Liver (tissue), 8 donors: ENCODE measurements at regions not wholly inside any gene's neighbourhood (a gene's known extent, or its start where the extent isn't known, plus 50 kb on each side); places are given as distances from the start of the nearest gene placed in this dataset.

Source experiments
- DNase-seq: peaks from one replicate; pipeline ENCODE4 v3.0.0-alpha.2; 2017; ENCODE audit warnings: low spot score
- H3K27ac ChIP-seq, 2 donors: one replicate each; pipeline ENCODE4 v1.7.0; 2013; ENCODE audit warnings: inconsistent platforms in 2 of 2, low read length in 2 of 2, control low read depth in 1 of 2, low read depth in 1 of 2, mild to moderate bottlenecking in 1 of 2
- H3K27me3 ChIP-seq, 4 donors: one replicate each; pipeline versions ENCODE4 v1.6.1 to v1.7.0; 2013; ENCODE audit warnings: low read length in 3 of 4, inconsistent platforms in 1 of 4, mild to moderate bottlenecking in 1 of 4, moderate library complexity in 1 of 4; ENCODE audit not compliant: control insufficient read depth in 4 of 4, insufficient read depth in 4 of 4
- H3K36me3 ChIP-seq, 4 donors: one replicate each; pipeline versions ENCODE4 v1.6.1 to v1.7.0; 2013; ENCODE audit warnings: low read length in 3 of 4, mild to moderate bottlenecking in 3 of 4, low read depth in 1 of 4, moderate library complexity in 1 of 4; ENCODE audit not compliant: control insufficient read depth in 4 of 4, insufficient read depth in 3 of 4
- H3K4me1 ChIP-seq, 4 donors: one replicate each; pipeline versions ENCODE4 v1.6.1 to v1.7.0; 2013; ENCODE audit warnings: low read length in 3 of 4, mild to moderate bottlenecking in 3 of 4, moderate library complexity in 1 of 4; ENCODE audit not compliant: control insufficient read depth in 4 of 4, insufficient read depth in 4 of 4
- H3K4me3 ChIP-seq, 3 donors: one replicate each; pipeline versions ENCODE4 v1.6.1 to v1.7.0; 2013; ENCODE audit warnings: low read length in 3 of 3, control low read depth in 1 of 3, low read depth in 1 of 3, mild to moderate bottlenecking in 1 of 3
- H3K9ac ChIP-seq, 2 donors: one replicate each; pipeline ENCODE4 v1.7.0; 2013; ENCODE audit warnings: low read length in 2 of 2, mild to moderate bottlenecking in 2 of 2, moderate library complexity in 2 of 2, control low read depth in 1 of 2, low read depth in 1 of 2
- H3K9me3 ChIP-seq, 4 donors: one replicate each; pipeline versions ENCODE4 v1.6.1 to v1.7.0; 2013; ENCODE audit warnings: low read length in 3 of 4; ENCODE audit not compliant: control insufficient read depth in 4 of 4
- CTCF ChIP-seq: fragments of 150-350 bp; IDR thresholded peaks from 2 replicates; pipeline ENCODE4 v1.5.1; 2017; ENCODE audit warnings: improper control_type of control experiment, low read depth, low read length; ENCODE audit not compliant: missing input control
- EGR1 ChIP-seq, 2 donors: IDR thresholded peaks; 2 replicates each; pipeline ENCODE4 v1.6.1; 2016 to 2018; ENCODE audit warnings: antibody characterized with exemption in 2 of 2, low read depth in 2 of 2
- FOXA1 ChIP-seq: IDR thresholded peaks from 2 replicates; pipeline ENCODE4 v1.6.1; 2016; ENCODE audit warnings: antibody characterized with exemption
- FOXA2 ChIP-seq: IDR thresholded peaks from 2 replicates; pipeline ENCODE4 v1.6.1; 2016; ENCODE audit warnings: antibody characterized with exemption
- GABPA ChIP-seq, 2 donors: IDR thresholded peaks in 1 of 2; conservative IDR thresholded peaks in 1 of 2; 2 replicates each; pipeline ENCODE4 v1.6.1; 2016; ENCODE audit warnings: antibody characterized with exemption in 2 of 2, mild to moderate bottlenecking in 1 of 2, moderate library complexity in 1 of 2
- HNF4A ChIP-seq, 2 donors: conservative IDR thresholded peaks; 2 replicates each; pipeline ENCODE4 v1.6.1; 2016; ENCODE audit warnings: antibody characterized with exemption in 2 of 2, mild to moderate bottlenecking in 2 of 2
- HNF4G ChIP-seq: IDR thresholded peaks from 2 replicates; pipeline ENCODE4 v1.6.1; 2016; ENCODE audit warnings: antibody characterized with exemption
- JUND ChIP-seq, 2 donors: IDR thresholded peaks; 2 replicates each; pipeline ENCODE4 v1.6.1; 2016; ENCODE audit warnings: antibody characterized with exemption in 2 of 2
- MAX ChIP-seq: IDR thresholded peaks from 2 replicates; pipeline ENCODE4 v1.6.1; 2016; ENCODE audit warnings: antibody characterized with exemption
- NR2F2 ChIP-seq: IDR thresholded peaks from 2 replicates; pipeline ENCODE4 v1.6.1; 2016; ENCODE audit warnings: antibody characterized with exemption
- RAD21 ChIP-seq, 2 donors: IDR thresholded peaks; 2 replicates each; pipeline ENCODE4 v1.6.1; 2016; ENCODE audit warnings: antibody characterized with exemption in 2 of 2, mild to moderate bottlenecking in 2 of 2
- REST ChIP-seq: IDR thresholded peaks from 2 replicates; pipeline ENCODE4 v1.6.1; 2016; ENCODE audit warnings: antibody characterized with exemption, mild to moderate bottlenecking
- RXRA ChIP-seq, 2 donors: IDR thresholded peaks; 2 replicates each; pipeline ENCODE4 v1.6.1; 2017 to 2018; ENCODE audit warnings: antibody characterized with exemption in 2 of 2, mild to moderate bottlenecking in 1 of 2
- SP1 ChIP-seq: IDR thresholded peaks from 2 replicates; pipeline ENCODE4 v1.6.1; 2018; ENCODE audit warnings: antibody characterized with exemption, mild to moderate bottlenecking
- TAF1 ChIP-seq: conservative IDR thresholded peaks from 2 replicates; pipeline ENCODE4 v1.6.1; 2016; ENCODE audit warnings: antibody characterized with exemption, mild to moderate bottlenecking
- YY1 ChIP-seq: IDR thresholded peaks from 2 replicates; pipeline ENCODE4 v1.6.1; 2016; ENCODE audit warnings: antibody characterized with exemption, mild to moderate bottlenecking
- ZBTB33 ChIP-seq: IDR thresholded peaks from 2 replicates; pipeline ENCODE4 v1.6.1; 2016; ENCODE audit warnings: antibody characterized with exemption
- WGBS: extraction: QIAGEN DNeasy Blood & Tissue Kit; methylation state at CpG from one replicate; pipeline ENCODE4 v1.1.7; 2013; 5-methylcytosine and 5-hydroxymethylcytosine counted together
- TF ChIP-seq, protein P1 (sequence below): IDR thresholded peaks from 2 replicates; pipeline ENCODE4 v1.6.1; 2016; ENCODE audit warnings: antibody characterized with exemption
- donor health status: healthy.
- donor health status: healthy.
- donor health status: healthy.
- donor health status: healthy.
- donor health status: healthy.

DNA sequence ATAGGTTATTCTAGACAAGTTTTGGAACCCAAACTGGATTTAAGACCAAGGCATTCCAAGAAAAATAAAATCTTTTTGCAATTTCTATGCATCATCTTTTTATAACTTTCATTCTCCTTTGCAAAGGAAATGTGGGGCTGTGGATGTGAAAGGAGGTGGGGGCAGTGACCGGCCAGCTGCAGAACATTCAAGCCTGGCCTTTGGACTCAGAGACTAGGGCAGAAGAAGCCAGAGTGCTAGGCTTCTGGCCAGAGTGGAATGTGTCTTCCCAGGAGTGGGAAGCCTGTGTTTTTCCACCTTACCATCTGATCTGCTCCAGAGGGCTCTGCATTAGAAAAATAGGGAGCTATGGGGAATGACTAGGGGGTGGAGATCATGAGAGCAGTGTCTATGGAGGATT is 148.5 kb downstream of the C9orf152 start:
- no peak overlapping the region for H3K27ac ChIP-seq
- H3K27me3 ChIP-seq: no peaks in the 10 kb centered on the region
- no peak overlapping the region for H3K9ac ChIP-seq
- H3K36me3 ChIP-seq: no peaks in the 10 kb centered on the region
- H3K4me3 ChIP-seq: no peak overlapping the region
- TF ChIP-seq FOXA2 (no peak), GABPA (IDR thresholded peaks at IDR 0.05 in 1 of 2, conservative IDR thresholded peaks at IDR 0.05 in 1 of 2) (no peak), RXRA (IDR thresholded peaks at IDR 0.05) (peak; percentile 73 to 77), FOXA1 (no peak), TAF1 (no peak), HNF4A (conservative IDR thresholded peaks at IDR 0.05) (peak; percentile 84 to 88), SP1 (peak; percentile 46), YY1 (no peak), RAD21 (IDR thresholded peaks at IDR 0.05) (peak; percentile 33 to 58), HNF4G (peak; percentile 69), MAX (no peak), NR2F2 (peak; percentile 72), EGR1 (IDR thresholded peaks at IDR 0.05; ENCODE audit: low read depth in 2 of 2) (no peak), JUND (IDR thresholded peaks at IDR 0.05) (peak in 1 of 2 donors; percentile 40), CTCF (no peak), ZBTB33 (no peak), REST (no peak)
- TF ChIP-seq, protein P1, sequence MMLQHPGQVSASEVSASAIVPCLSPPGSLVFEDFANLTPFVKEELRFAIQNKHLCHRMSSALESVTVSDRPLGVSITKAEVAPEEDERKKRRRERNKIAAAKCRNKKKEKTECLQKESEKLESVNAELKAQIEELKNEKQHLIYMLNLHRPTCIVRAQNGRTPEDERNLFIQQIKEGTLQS: no peak
- H3K9me3 ChIP-seq: no peaks in the 10 kb centered on the region
- DNase-seq: no peak
- H3K4me1 ChIP-seq: peaks cover 0 to 25% (median 12%) of the 10 kb centered on the region in 4 donors
- WGBS: 8% methylated on average over 1 of the region's 1 CpG
